GM10266 (cell line): ENCODE measurements at regions not wholly inside any gene's neighbourhood (a gene's known extent, or its start where the extent isn't known, plus 50 kb on each side); places are given as distances from the start of the nearest gene placed in this dataset.
"Not testable (repeated sequence)": the region's sequence is repeated elsewhere in the genome, so short reads cannot be mapped to it uniquely, and the experiment has no call there.

Experiments
- DNase-seq: peaks from one replicate; pipeline ENCODE4 v3.0.0; 2012; ENCODE audit errors: extremely low spot score
- TF ChIP-seq, protein P1 (sequence below): IDR thresholded peaks from 2 replicates; pipeline ENCODE4 v1.5.1; 2012; ENCODE audit warnings: mild to moderate bottlenecking, low read depth; ENCODE audit not compliant: control insufficient read depth, insufficient read depth; ENCODE audit errors: missing control alignments

DNA sequence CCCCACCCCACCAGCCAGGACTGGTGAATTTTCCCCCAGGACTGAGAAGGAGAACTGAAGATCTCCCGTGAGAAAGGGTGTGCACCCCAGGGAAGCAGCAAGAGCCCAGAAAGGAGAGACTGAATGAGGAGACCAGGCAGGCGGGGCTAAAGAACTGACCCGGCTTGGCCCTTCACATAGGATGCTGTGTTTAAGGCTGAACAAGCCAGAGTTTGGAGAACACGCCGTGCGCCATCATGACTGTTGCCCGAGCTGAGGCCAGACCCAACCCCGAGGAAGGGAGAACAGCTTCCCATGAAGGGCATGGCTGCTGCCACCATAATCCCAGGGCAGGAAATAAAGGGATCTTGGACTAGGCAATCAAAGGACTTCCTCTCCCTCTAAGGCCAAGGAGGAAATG, 104.7 kb upstream of the SRSF6 start:
- TF ChIP-seq, protein P1, sequence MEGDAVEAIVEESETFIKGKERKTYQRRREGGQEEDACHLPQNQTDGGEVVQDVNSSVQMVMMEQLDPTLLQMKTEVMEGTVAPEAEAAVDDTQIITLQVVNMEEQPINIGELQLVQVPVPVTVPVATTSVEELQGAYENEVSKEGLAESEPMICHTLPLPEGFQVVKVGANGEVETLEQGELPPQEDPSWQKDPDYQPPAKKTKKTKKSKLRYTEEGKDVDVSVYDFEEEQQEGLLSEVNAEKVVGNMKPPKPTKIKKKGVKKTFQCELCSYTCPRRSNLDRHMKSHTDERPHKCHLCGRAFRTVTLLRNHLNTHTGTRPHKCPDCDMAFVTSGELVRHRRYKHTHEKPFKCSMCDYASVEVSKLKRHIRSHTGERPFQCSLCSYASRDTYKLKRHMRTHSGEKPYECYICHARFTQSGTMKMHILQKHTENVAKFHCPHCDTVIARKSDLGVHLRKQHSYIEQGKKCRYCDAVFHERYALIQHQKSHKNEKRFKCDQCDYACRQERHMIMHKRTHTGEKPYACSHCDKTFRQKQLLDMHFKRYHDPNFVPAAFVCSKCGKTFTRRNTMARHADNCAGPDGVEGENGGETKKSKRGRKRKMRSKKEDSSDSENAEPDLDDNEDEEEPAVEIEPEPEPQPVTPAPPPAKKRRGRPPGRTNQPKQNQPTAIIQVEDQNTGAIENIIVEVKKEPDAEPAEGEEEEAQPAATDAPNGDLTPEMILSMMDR = no peak
- no peak for DNase-seq

DNA sequence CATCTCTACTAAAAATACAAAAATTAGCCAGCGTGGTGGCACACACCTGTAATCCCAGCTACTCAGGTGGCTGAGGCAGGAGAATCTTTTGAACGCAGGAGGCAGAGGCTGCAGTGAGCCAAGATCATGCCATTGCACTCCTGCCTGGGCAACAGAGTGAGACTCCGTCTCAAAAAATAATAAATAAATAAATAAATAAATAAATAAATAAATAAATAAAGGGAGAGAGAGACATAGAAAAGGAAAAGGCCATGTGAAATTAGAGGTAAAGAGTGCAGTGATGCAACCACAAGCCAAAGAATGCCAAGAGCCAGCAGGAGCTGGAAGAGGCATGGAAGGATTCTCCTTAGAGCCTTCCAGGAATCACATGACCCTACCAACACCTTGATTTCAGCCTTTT, 107.0 kb upstream of the SRSF6 start:
- DNase-seq = not testable (repeated sequence)

- no peak for DNase-seq
- TF ChIP-seq, protein P1 = no peak
Measured at GRCh38 chr20:43349841-43350240, 107.9 kb upstream of the SRSF6 start.

GRCh38 chr20:43347839-43348238, 109.9 kb upstream of the SRSF6 start:
- DNase-seq = not testable (repeated sequence)

DNA sequence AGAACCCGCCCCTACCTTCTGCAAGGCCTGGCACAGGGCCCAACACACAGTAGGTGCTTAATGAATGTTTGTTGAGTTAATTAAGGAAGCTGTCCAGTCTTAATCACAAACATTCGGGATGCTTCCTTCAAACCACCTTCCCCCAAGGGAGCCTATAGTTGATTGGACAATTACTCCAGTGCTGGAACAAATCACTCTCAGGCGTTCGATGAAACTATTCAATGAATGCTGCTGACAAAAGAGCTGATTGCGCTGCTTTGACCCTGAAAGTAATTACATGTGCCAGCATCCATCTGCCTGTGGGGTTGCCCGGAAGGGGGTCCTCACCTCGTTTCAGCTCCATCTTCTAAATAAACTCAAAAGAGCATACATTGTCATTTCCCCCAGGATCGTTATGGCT, 112.0 kb upstream of the SRSF6 start:
- DNase-seq = no peak

DNA sequence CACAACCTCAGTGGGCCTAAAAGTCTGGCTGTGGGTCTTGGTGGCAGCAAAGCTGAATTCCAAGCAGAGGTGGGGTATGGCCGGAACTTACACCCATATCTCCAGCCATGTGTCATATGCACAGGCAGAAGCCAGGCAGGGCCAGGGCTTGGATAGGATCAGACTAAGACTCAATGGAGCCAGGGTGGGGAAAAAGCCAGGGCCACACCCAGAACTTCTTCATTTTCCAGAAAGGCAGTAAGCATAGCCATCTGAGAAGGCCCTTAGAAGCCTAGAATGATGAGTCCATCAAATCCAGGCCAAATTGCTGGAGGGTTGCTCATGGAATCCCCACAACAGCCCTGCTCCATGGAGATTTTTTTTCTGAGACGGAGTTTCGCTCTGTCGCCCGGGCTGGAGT, 116.2 kb upstream of the SRSF6 start:
- TF ChIP-seq, protein P1 = no peak
- DNase-seq = no peak

More for the DNA sequence above, 112.0 kb upstream of the SRSF6 start:
- TF ChIP-seq, protein P1 = no peak

DNA sequence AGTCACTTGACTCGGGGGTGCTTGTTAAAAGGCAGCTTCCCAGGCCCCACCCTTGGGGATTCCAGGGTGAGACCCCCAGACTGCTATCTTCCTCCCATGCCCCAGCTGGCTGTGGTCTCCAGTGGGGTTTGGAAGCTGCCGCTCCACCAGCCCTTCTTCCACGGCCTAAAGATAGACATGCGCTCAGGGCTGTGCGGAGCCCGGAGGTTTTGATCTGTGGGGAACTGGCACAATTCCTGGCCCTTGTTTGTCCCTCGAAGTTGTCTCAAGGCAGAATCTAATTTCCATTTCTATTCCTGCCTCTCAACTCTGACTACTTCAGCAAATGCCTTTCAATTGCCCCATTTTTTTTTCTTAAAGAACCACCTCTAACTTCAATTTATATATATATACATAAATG, 120.7 kb upstream of the SRSF6 start:
- no peak for DNase-seq

DNA sequence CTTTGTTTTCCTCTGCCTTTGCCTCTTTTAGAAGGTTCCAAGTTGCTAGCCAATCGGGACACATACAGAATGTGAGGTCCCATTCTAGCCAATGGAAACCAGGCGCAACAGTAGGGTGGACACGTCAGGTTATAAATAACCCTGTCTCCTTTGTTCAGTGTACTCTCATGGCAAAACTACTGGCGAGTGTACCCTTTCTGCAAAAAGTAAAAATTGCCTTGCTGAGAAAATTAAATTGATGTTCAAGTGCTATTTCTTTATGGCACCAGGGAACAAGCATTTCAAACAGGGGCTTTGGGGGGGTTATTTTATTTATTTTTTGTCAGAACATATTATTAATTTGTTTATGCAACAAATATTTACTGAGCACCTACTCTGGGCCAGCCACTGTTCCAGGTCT, 123.6 kb upstream of the SRSF6 start:
- TF ChIP-seq, protein P1 = no peak
- no peak for DNase-seq

More for the DNA sequence above, 120.7 kb upstream of the SRSF6 start:
- TF ChIP-seq, protein P1 = no peak
